Panc1 (cell line): ENCODE measurements at regions not wholly inside any gene's neighbourhood (a gene's known extent, or its start where the extent isn't known, plus 50 kb on each side); places are given as distances from the start of the nearest gene placed in this dataset.

Source experiments
- ATAC-seq: fragments of 200-7000 bp; cut with Tn5 transposase; 2 replicates; pipeline ENCODE4 v1.9.1; 2020; ENCODE audit warnings: mild to moderate bottlenecking, moderate library complexity
- BruUV-seq: library from RNA; stranded (reverse); fragments of 400-500 nt; replicated peaks from 2 replicates; lab custom pipeline; 2021; lab: Mats Ljungman, UMichigan
- CTCF ChIA-PET: fragments of 300-600 bp; sonication (Branson Sonifier 250); formaldehyde crosslinking; loops from one replicate; lab custom pipeline; 2022; ENCODE audit warnings: antibody characterized with exemption; lab: Charles Lee
- POLR2A ChIA-PET: fragments of 300-600 bp; sonication (Branson Sonifier 250); formaldehyde crosslinking; loops from one replicate; lab custom pipeline; 2022; ENCODE audit warnings: antibody characterized with exemption; lab: Charles Lee
- DNase-seq: peaks from one replicate; pipeline ENCODE4 v3.0.0-alpha.2; 2010; ENCODE audit warnings: low read depth, low spot score
- H3K27ac ChIP-seq: 2 replicates; pipeline ENCODE4 v1.5.1; 2011; ENCODE audit warnings: mild to moderate bottlenecking, low read length, inconsistent platforms
- H3K27me3 ChIP-seq: fragments of 200-500 bp; sonication (Bioruptor generic); 2 replicates; pipeline ENCODE4 v1.6.0; 2014; ENCODE audit warnings: low read length, inconsistent platforms; ENCODE audit not compliant: control insufficient read depth, insufficient read depth
- H3K36me3 ChIP-seq: fragments of 200-500 bp; sonication (Bioruptor generic); 2 replicates; pipeline ENCODE4 v1.5.1; 2014; ENCODE audit warnings: inconsistent platforms, mild to moderate bottlenecking, low read length, moderate library complexity; ENCODE audit not compliant: control insufficient read depth, insufficient read depth
- H3K4me1 ChIP-seq: 2 replicates; pipeline ENCODE4 v1.5.1; 2011; ENCODE audit warnings: inconsistent platforms, mild to moderate bottlenecking, low read length, moderate library complexity; ENCODE audit not compliant: control insufficient read depth, insufficient read depth
- H3K4me3 ChIP-seq, 2 experiments: 2 replicates each; pipeline ENCODE4 v1.5.1; 2011 to 2012; ENCODE audit warnings: low read depth in 2 of 2, low read length in 2 of 2, mild to moderate bottlenecking in 2 of 2, inconsistent platforms in 1 of 2, moderate library complexity in 1 of 2
- H3K9me3 ChIP-seq: fragments of 200-500 bp; sonication (Bioruptor generic); 2 replicates; pipeline ENCODE4 v1.5.1; 2014; ENCODE audit warnings: low read depth, mild to moderate bottlenecking, inconsistent platforms, low read length, moderate library complexity; ENCODE audit not compliant: control insufficient read depth, insufficient read depth
- POLR2AphosphoS5 ChIP-seq: IDR thresholded peaks from 2 replicates; pipeline ENCODE4 v1.6.1; 2012; ENCODE audit warnings: mild to moderate bottlenecking, low read depth, low read length, moderate library complexity
- SIN3A ChIP-seq: IDR thresholded peaks from 2 replicates; pipeline ENCODE4 v1.6.1; 2012; ENCODE audit warnings: low read depth, mild to moderate bottlenecking, low read length, moderate library complexity, borderline replicate concordance; ENCODE audit not compliant: insufficient read depth
- TCF7L2 ChIP-seq: IDR thresholded peaks from 2 replicates; pipeline ENCODE4 v1.6.1; 2011; ENCODE audit warnings: mild to moderate bottlenecking, low read depth, low read length, inconsistent platforms
- in situ Hi-C: cut with HindIII; loops from 2 replicates; pipeline ENCODE4 v1.10.0; 2016; ENCODE audit warnings: low sequenced_read_pairs, low pct_unique_long_range_greater_than_20kb
- intact Hi-C: fragments of 100-400 bp; cut with micrococcal nuclease; formaldehyde crosslinking; loops from one replicate; pipeline ENCODE4 v1.10.0; 2022; ENCODE audit not compliant: unreplicated experiment
- TF ChIP-seq, protein P1 (sequence below): fragments of 450-650 bp; IDR thresholded peaks from 2 replicates; pipeline ENCODE4 v1.5.1; 2017; ENCODE audit warnings: mild to moderate bottlenecking
- TF ChIP-seq, protein P2 (sequence below), 2 experiments: IDR thresholded peaks; 2 replicates each; pipeline ENCODE4 v1.6.1; 2011 to 2012; ENCODE audit warnings: low read depth in 2 of 2, control low read depth in 1 of 2, low read length in 1 of 2, mild to moderate bottlenecking in 1 of 2, moderate library complexity in 1 of 2; ENCODE audit not compliant: insufficient read depth in 1 of 2

DNA sequence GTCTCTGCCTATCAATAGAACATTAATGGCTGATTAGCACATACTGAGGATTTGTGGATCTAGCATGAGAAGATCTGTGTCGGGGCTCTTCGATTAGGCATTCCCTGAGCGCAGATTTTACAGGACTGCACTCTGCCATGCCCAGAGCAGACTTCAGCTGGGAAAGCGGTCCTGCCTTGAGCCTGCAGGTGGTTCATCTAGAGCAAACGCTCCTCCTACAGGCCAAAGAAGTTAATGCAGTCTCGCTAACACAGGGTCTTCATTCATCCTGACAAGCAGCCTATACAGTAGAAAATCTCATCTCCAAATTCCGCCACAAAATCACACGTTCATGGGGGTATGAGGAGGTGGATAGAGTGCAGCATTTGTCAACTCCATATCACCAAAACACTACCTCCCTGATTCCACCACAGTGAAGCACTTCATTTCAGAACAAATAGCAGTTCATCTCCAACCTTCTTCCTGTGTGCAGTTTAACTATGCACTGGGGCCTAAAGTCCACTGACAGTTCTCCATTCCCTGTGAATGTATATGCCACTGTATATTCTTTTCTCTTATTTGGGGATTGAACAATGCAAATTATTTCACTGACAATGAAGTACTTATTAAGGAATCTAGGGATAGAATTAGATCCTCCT, 405.8 kb downstream of the IGSF11 start:
- Histone ChIP-seq H3K27me3 (no peaks in the 10 kb centered on the region), H3K4me1 (no peaks in the 10 kb centered on the region), H3K4me3 (no peak overlapping the region), H3K27ac (no peak overlapping the region), H3K9me3 (no peaks in the 10 kb centered on the region), H3K36me3 (no peaks in the 10 kb centered on the region)
- BruUV-seq: no TSS peak
- ChIA-PET POLR2A (no interaction called here), CTCF (interaction anchor here (0.6 kb wide), 1 partner anchor 225 kb away, joined by 3 read pairs; no protein-coding TSS in a partner anchor)
- intact Hi-C loops: loop anchor here (10.0 kb wide), 1 partner anchor 634 kb away; no protein-coding TSS in a partner anchor
- ATAC-seq (peak; percentile 91), DNase-seq (peak; percentile 64)
- in situ Hi-C loops: no loop called here
- TF ChIP-seq, protein P1, sequence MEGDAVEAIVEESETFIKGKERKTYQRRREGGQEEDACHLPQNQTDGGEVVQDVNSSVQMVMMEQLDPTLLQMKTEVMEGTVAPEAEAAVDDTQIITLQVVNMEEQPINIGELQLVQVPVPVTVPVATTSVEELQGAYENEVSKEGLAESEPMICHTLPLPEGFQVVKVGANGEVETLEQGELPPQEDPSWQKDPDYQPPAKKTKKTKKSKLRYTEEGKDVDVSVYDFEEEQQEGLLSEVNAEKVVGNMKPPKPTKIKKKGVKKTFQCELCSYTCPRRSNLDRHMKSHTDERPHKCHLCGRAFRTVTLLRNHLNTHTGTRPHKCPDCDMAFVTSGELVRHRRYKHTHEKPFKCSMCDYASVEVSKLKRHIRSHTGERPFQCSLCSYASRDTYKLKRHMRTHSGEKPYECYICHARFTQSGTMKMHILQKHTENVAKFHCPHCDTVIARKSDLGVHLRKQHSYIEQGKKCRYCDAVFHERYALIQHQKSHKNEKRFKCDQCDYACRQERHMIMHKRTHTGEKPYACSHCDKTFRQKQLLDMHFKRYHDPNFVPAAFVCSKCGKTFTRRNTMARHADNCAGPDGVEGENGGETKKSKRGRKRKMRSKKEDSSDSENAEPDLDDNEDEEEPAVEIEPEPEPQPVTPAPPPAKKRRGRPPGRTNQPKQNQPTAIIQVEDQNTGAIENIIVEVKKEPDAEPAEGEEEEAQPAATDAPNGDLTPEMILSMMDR: peak; percentile 90
- TF ChIP-seq POLR2AphosphoS5: no peak
- TF ChIP-seq, protein P2, sequence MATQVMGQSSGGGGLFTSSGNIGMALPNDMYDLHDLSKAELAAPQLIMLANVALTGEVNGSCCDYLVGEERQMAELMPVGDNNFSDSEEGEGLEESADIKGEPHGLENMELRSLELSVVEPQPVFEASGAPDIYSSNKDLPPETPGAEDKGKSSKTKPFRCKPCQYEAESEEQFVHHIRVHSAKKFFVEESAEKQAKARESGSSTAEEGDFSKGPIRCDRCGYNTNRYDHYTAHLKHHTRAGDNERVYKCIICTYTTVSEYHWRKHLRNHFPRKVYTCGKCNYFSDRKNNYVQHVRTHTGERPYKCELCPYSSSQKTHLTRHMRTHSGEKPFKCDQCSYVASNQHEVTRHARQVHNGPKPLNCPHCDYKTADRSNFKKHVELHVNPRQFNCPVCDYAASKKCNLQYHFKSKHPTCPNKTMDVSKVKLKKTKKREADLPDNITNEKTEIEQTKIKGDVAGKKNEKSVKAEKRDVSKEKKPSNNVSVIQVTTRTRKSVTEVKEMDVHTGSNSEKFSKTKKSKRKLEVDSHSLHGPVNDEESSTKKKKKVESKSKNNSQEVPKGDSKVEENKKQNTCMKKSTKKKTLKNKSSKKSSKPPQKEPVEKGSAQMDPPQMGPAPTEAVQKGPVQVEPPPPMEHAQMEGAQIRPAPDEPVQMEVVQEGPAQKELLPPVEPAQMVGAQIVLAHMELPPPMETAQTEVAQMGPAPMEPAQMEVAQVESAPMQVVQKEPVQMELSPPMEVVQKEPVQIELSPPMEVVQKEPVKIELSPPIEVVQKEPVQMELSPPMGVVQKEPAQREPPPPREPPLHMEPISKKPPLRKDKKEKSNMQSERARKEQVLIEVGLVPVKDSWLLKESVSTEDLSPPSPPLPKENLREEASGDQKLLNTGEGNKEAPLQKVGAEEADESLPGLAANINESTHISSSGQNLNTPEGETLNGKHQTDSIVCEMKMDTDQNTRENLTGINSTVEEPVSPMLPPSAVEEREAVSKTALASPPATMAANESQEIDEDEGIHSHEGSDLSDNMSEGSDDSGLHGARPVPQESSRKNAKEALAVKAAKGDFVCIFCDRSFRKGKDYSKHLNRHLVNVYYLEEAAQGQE (IDR thresholded peaks at IDR 0.05; ENCODE audit: insufficient read depth in 1 of 2, low read depth in 2 of 2, low read length in 1 of 2): no peak
- no peak for TF ChIP-seq SIN3A
- no peak for TF ChIP-seq TCF7L2

DNA sequence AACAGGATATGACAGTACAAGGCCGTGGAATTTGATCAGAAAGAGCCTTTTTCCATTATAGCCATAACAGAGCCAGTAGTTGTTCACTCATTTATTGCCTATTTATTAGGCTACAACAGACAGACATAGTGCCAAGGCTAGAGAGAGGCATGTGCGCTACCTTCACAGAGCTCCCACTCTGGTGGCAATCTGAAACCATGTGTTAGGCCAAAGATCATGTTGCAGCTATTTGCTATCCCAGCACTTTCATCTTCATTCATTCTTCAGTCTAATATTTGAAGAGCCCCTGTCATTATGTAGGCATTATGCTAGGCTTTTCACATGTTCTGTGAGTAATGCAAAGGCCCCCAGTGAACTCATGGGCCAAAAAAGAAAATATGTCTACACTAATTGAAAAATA, 404.8 kb downstream of the IGSF11 start:
- H3K9me3 ChIP-seq: no peaks in the 10 kb centered on the region
- DNase-seq: no peak
- H3K4me3 ChIP-seq: no peak overlapping the region
- no peaks in the 10 kb centered on the region for H3K27me3 ChIP-seq
- no peak for ATAC-seq
- CTCF ChIA-PET: no interaction called here
- H3K36me3 ChIP-seq: no peaks in the 10 kb centered on the region
- TF ChIP-seq, protein P1: no peak
- no peak for TF ChIP-seq POLR2AphosphoS5
- TF ChIP-seq SIN3A: no peak
- TF ChIP-seq, protein P2 (IDR thresholded peaks at IDR 0.05; ENCODE audit: insufficient read depth in 1 of 2, low read depth in 2 of 2, low read length in 1 of 2): no peak
- TF ChIP-seq TCF7L2: no peak
- in situ Hi-C loops: no loop called here
- POLR2A ChIA-PET: no interaction called here
- H3K4me1 ChIP-seq: no peaks in the 10 kb centered on the region
- no peak overlapping the region for H3K27ac ChIP-seq
- intact Hi-C loops: loop anchor here (10.0 kb wide), 2 partner anchors 635 to 1615 kb away; no protein-coding TSS in a partner anchor
- BruUV-seq: no TSS peak
